ENCODE measurements at regions not wholly inside any gene's neighbourhood (a gene's known extent, or its start where the extent isn't known, plus 50 kb on each side); places are given as distances from the start of the nearest gene placed in this dataset.

DNA sequence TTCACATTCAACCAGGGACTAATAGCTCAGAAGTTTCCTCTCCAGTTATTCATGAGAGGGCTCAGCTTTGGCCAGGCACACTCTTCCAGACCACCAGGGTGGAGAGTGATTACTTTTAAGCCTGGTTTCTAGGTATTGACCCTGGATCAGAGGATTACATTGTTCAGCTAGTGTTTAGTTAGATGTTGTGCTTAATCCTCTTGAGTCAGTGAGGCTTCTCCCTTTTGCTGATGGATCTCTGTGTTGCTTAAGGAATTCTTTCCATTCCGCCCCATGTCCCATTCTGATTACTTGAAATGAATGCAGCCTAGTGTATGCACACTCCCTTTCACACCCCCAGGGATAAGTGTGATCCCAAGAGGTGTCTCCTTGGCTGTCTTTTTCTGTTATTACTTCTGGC is 271.7 kb upstream of the ANO5 start:
- TF ChIP-seq POLR2AphosphoS5 (IDR thresholded peaks at IDR 0.05; ENCODE audit: insufficient read depth, low read depth, low read length) (no peak), POLR2A (IDR thresholded peaks at IDR 0.05; ENCODE audit: low read depth, low read length) (no peak), GATA2 (IDR thresholded peaks at IDR 0.05; ENCODE audit: insufficient read depth, insufficient read length, low read depth, low read length) (no peak), JUN (IDR thresholded peaks at IDR 0.05; ENCODE audit: borderline replicate concordance, insufficient read depth, insufficient read length, low read depth) (no peak), EZH2 (IDR thresholded peaks at IDR 0.05; ENCODE audit: borderline replicate concordance, low read depth, low read length, severe bottlenecking) (no peak), MYC (IDR thresholded peaks at IDR 0.05; ENCODE audit: low read depth, low read length) (no peak), FOS (IDR thresholded peaks at IDR 0.05; ENCODE audit: borderline replicate concordance, insufficient read depth, low read length) (no peak)
- TF ChIP-seq, protein P1, sequence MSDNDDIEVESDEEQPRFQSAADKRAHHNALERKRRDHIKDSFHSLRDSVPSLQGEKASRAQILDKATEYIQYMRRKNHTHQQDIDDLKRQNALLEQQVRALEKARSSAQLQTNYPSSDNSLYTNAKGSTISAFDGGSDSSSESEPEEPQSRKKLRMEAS (IDR thresholded peaks at IDR 0.05; ENCODE audit: insufficient read depth, insufficient read length), result no peak
- TF ChIP-seq, protein P2, sequence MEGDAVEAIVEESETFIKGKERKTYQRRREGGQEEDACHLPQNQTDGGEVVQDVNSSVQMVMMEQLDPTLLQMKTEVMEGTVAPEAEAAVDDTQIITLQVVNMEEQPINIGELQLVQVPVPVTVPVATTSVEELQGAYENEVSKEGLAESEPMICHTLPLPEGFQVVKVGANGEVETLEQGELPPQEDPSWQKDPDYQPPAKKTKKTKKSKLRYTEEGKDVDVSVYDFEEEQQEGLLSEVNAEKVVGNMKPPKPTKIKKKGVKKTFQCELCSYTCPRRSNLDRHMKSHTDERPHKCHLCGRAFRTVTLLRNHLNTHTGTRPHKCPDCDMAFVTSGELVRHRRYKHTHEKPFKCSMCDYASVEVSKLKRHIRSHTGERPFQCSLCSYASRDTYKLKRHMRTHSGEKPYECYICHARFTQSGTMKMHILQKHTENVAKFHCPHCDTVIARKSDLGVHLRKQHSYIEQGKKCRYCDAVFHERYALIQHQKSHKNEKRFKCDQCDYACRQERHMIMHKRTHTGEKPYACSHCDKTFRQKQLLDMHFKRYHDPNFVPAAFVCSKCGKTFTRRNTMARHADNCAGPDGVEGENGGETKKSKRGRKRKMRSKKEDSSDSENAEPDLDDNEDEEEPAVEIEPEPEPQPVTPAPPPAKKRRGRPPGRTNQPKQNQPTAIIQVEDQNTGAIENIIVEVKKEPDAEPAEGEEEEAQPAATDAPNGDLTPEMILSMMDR (IDR thresholded peaks at IDR 0.05; ENCODE audit: extremely low read depth in 1 of 2, insufficient read depth in 1 of 2, low read depth in 1 of 2, low read length in 2 of 2), result no peak
- intact Hi-C loops (cut with micrococcal nuclease), result no loop called here
- H3K9me3 ChIP-seq (replicated peaks; ENCODE audit: control insufficient read depth, insufficient read depth, low read length), result no peaks in the 10 kb centered on the region

More for the DNA sequence above, 271.7 kb upstream of the ANO5 start:
- Histone ChIP-seq H3K27me3 (ENCODE audit: control insufficient read depth in 2 of 2, insufficient read depth in 2 of 2, low read length in 2 of 2) (no peaks in the 10 kb centered on the region), H3K4me3 (replicated peaks in 1 of 3; ENCODE audit: insufficient read depth in 1 of 3, low read depth in 1 of 3, low read length in 3 of 3) (no peak overlapping the region), H3K36me3 (ENCODE audit: control insufficient read depth in 2 of 2, extremely low read depth in 1 of 2, insufficient read depth in 2 of 2, low read length in 2 of 2) (no peaks in the 10 kb centered on the region), H3K79me2 (ENCODE audit: control insufficient read depth, insufficient read depth, low read length) (no peaks in the 10 kb centered on the region), H3K4me2 (ENCODE audit: insufficient read depth, low read length) (no peak overlapping the region), H3K27ac (ENCODE audit: insufficient read depth, low read depth, low read length) (no peak overlapping the region), H3K9ac (replicated peaks; ENCODE audit: extremely low read depth, insufficient read depth, low read length) (no peak overlapping the region), H3K4me1 (ENCODE audit: control insufficient read depth, extremely low read depth, insufficient read depth, low read length) (no peaks in the 10 kb centered on the region), H4K20me1 (replicated peaks; ENCODE audit: control insufficient read depth, extremely low read depth, insufficient read depth, low read length) (no peaks in the 10 kb centered on the region), H2AFZ (ENCODE audit: low read depth, low read length) (no peak overlapping the region), H3K9me1 (replicated peaks; ENCODE audit: control insufficient read depth, extremely low read depth, insufficient read depth, low read length) (no peaks in the 10 kb centered on the region)
- POLR2A ChIA-PET, result no interaction called here
- dilution Hi-C loops (cut with MboI; ENCODE audit: extremely low pct_ligation_motif_present, low sequenced_read_pairs), result no loop called here
- BruUV-seq (replicated peaks), result no TSS peak
- DNase-seq (ENCODE audit: low read depth, low spot score), result no peak
- no peak for FAIRE-seq
- CTCF ChIA-PET, result no interaction called here

Measured in endothelial cell of umbilical vein (primary cell).